BE2C (cell line): ENCODE measurements at regions not wholly inside any gene's neighbourhood (a gene's known extent, or its start where the extent isn't known, plus 50 kb on each side); places are given as distances from the start of the nearest gene placed in this dataset.

ENCODE experiments used
- DNase-seq: peaks from one replicate; pipeline ENCODE4 v3.0.0-alpha.2; 2020
- H3K27me3 ChIP-seq: fragments of 250-450 bp; sonication (Bioruptor Pico); 2 replicates; pipeline ENCODE4 v1.5.1; 2020; ENCODE audit warnings: mild to moderate bottlenecking
- H3K36me3 ChIP-seq: fragments of 250-450 bp; sonication (Bioruptor Pico); 2 replicates; pipeline ENCODE4 v1.5.1; 2020; ENCODE audit warnings: mild to moderate bottlenecking
- H3K4me1 ChIP-seq: fragments of 250-450 bp; sonication (Bioruptor Pico); 2 replicates; pipeline ENCODE4 v1.5.1; 2020
- H3K4me3 ChIP-seq: 2 replicates; pipeline ENCODE4 v1.5.1; 2011; ENCODE audit warnings: low read depth, low read length
- H3K9me3 ChIP-seq: fragments of 250-450 bp; sonication (Bioruptor Pico); 2 replicates; pipeline ENCODE4 v1.5.1; 2020
- CTCF ChIP-seq: IDR thresholded peaks from 2 replicates; pipeline ENCODE4 v1.5.1; 2012; ENCODE audit warnings: mild to moderate bottlenecking, low read depth, low read length

- Histone ChIP-seq H3K4me1 (no peaks in the 10 kb centered on the region), H3K36me3 (no peaks in the 10 kb centered on the region), H3K9me3 (no peaks in the 10 kb centered on the region), H3K27me3 (no peaks in the 10 kb centered on the region), H3K4me3 (no peak overlapping the region)
- DNase-seq = peak; percentile 22
- TF ChIP-seq CTCF = no peak
Measured at GRCh38 chr6:51398064-51398705, 579.5 kb downstream of the TFAP2B start.

GRCh38 chr6:51398793-51399192, 580.1 kb downstream of the TFAP2B start:
- Histone ChIP-seq H3K36me3 (no peaks in the 10 kb centered on the region), H3K4me3 (no peak overlapping the region), H3K4me1 (no peaks in the 10 kb centered on the region), H3K27me3 (no peaks in the 10 kb centered on the region), H3K9me3 (no peaks in the 10 kb centered on the region)
- TF ChIP-seq CTCF = no peak
- no peak for DNase-seq

- no peak overlapping the region for H3K4me3 ChIP-seq
- H3K9me3 ChIP-seq = no peaks in the 10 kb centered on the region
- no peak for DNase-seq
- H3K4me1 ChIP-seq = no peaks in the 10 kb centered on the region
- no peaks in the 10 kb centered on the region for H3K27me3 ChIP-seq
- TF ChIP-seq CTCF = no peak
- no peaks in the 10 kb centered on the region for H3K36me3 ChIP-seq
Measured at GRCh38 chr6:51410453-51410852, 591.8 kb downstream of the TFAP2B start.

- no peak for TF ChIP-seq CTCF
- Histone ChIP-seq H3K4me3 (no peak overlapping the region), H3K4me1 (no peaks in the 10 kb centered on the region), H3K27me3 (no peaks in the 10 kb centered on the region), H3K9me3 (no peaks in the 10 kb centered on the region), H3K36me3 (no peaks in the 10 kb centered on the region)
- no peak for DNase-seq
Measured at GRCh38 chr6:51411496-51412125, 592.9 kb downstream of the TFAP2B start.

GRCh38 chr6:51414361-51414760, 595.7 kb downstream of the TFAP2B start:
- no peak for DNase-seq
- no peak for TF ChIP-seq CTCF
- H3K4me3 ChIP-seq = no peak overlapping the region

GRCh38 chr6:51415501-51415900, 596.8 kb downstream of the TFAP2B start:
- DNase-seq = no peak
- Histone ChIP-seq H3K27me3 (no peaks in the 10 kb centered on the region), H3K36me3 (no peaks in the 10 kb centered on the region), H3K4me1 (no peaks in the 10 kb centered on the region), H3K9me3 (no peaks in the 10 kb centered on the region; the same call in 1 of the 2 replicates), H3K4me3 (no peak overlapping the region)
- TF ChIP-seq CTCF = no peak

More at GRCh38 chr6:51414361-51414760, 595.7 kb downstream of the TFAP2B start:
- Histone ChIP-seq H3K36me3 (no peaks in the 10 kb centered on the region), H3K9me3 (no peaks in the 10 kb centered on the region; the same call in 1 of the 2 replicates), H3K27me3 (no peaks in the 10 kb centered on the region), H3K4me1 (no peaks in the 10 kb centered on the region)
